ENCODE measurements at regions not wholly inside any gene's neighbourhood (a gene's known extent, or its start where the extent isn't known, plus 50 kb on each side); places are given as distances from the start of the nearest gene placed in this dataset.

- TF ChIP-seq CTCF (conservative IDR thresholded peaks at IDR 0.05; ENCODE audit: low read depth, low read length) (no peak), EZH2 (IDR thresholded peaks at IDR 0.05; ENCODE audit: borderline replicate concordance, low read depth, low read length, poor library complexity, severe bottlenecking) (no peak)
Observed at GRCh38 chr3:150220041-150220440, 188.1 kb upstream of the TSC22D2 start.
